ENCODE measurements at regions not wholly inside any gene's neighbourhood (a gene's known extent, or its start where the extent isn't known, plus 50 kb on each side); places are given as distances from the start of the nearest gene placed in this dataset.

GRCh38 chr1:222283147-222283768 is 264.6 kb downstream of the HHIPL2 start:
- Histone ChIP-seq H3K9me3 (ENCODE audit: insufficient read depth, low read depth, low read length) (peaks cover 3% of the 10 kb centered on the region), H3K4me3 (ENCODE audit: insufficient read depth, low read depth, low read length) (no peak overlapping the region), H3K4me1 (ENCODE audit: insufficient read depth, low read length) (no peaks in the 10 kb centered on the region), H3K9ac (ENCODE audit: low read length) (no peak overlapping the region), H3K36me3 (ENCODE audit: insufficient read depth, low read length) (no peaks in the 10 kb centered on the region), H3K27ac (ENCODE audit: low read depth, low read length) (no peak overlapping the region), H2AFZ (ENCODE audit: low read depth, low read length) (no peak overlapping the region), H4K20me1 (ENCODE audit: insufficient read depth, low read length) (no peaks in the 10 kb centered on the region), H3K27me3 (ENCODE audit: insufficient read depth, low read length) (peaks cover 2% of the 10 kb centered on the region), H3K79me2 (ENCODE audit: insufficient read depth, low read length) (no peaks in the 10 kb centered on the region), H3K4me2 (ENCODE audit: low read length) (no peak overlapping the region)
- peaks cover 6% of the 10 kb centered on the region for H3K27me3 Mint-ChIP-seq (ENCODE audit: low read depth, unreplicated experiment)
- H3K9me3 Mint-ChIP-seq (ENCODE audit: unreplicated experiment) = no peaks in the 10 kb centered on the region
- no peak overlapping the region for H3K4me3 Mint-ChIP-seq (ENCODE audit: unreplicated experiment)
- H3K27ac Mint-ChIP-seq (ENCODE audit: unreplicated experiment) = peak overlapping the region; percentile 88
- peaks cover 15% of the 10 kb centered on the region for H3K4me1 Mint-ChIP-seq (ENCODE audit: low read depth, unreplicated experiment)
- H3K36me3 Mint-ChIP-seq (ENCODE audit: low read depth, unreplicated experiment) = no peaks in the 10 kb centered on the region
- no peak for TF ChIP-seq CTCF (IDR thresholded peaks at IDR 0.05; ENCODE audit: insufficient read depth, low read depth, low read length)
- DNase-seq (ENCODE audit: low read depth) (peak; percentile 38), FAIRE-seq (no peak)

GRCh38 chr1:222279591-222279990 is 268.3 kb downstream of the HHIPL2 start:
- no peak for FAIRE-seq
- Mint-ChIP-seq H3K36me3 (ENCODE audit: low read depth, unreplicated experiment) (no peaks in the 10 kb centered on the region), H3K27ac (ENCODE audit: unreplicated experiment) (no peak overlapping the region), H3K4me3 (ENCODE audit: unreplicated experiment) (no peak overlapping the region), H3K9me3 (ENCODE audit: unreplicated experiment) (peaks cover 1% of the 10 kb centered on the region), H3K27me3 (ENCODE audit: low read depth, unreplicated experiment) (no peaks in the 10 kb centered on the region), H3K4me1 (ENCODE audit: low read depth, unreplicated experiment) (peaks cover 7% of the 10 kb centered on the region)
- H4K20me1 ChIP-seq (ENCODE audit: insufficient read depth, low read length) = no peaks in the 10 kb centered on the region
- H3K79me2 ChIP-seq (ENCODE audit: insufficient read depth, low read length) = no peaks in the 10 kb centered on the region
- H3K4me1 ChIP-seq (ENCODE audit: insufficient read depth, low read length) = no peaks in the 10 kb centered on the region
- H3K27ac ChIP-seq (ENCODE audit: low read depth, low read length) = no peak overlapping the region
- no peaks in the 10 kb centered on the region for H3K27me3 ChIP-seq (ENCODE audit: insufficient read depth, low read length)
- no peak for DNase-seq (ENCODE audit: low read depth)
- no peak overlapping the region for H3K9ac ChIP-seq (ENCODE audit: low read length)
- no peak overlapping the region for H2AFZ ChIP-seq (ENCODE audit: low read depth, low read length)
- TF ChIP-seq EZH2 (IDR thresholded peaks at IDR 0.05; ENCODE audit: insufficient read depth, low read length) (no peak), CTCF (IDR thresholded peaks at IDR 0.05; ENCODE audit: insufficient read depth, low read depth, low read length) (no peak)
- H3K4me3 ChIP-seq (ENCODE audit: insufficient read depth, low read depth, low read length) = no peak overlapping the region
- peaks cover 3% of the 10 kb centered on the region for H3K9me3 ChIP-seq (ENCODE audit: insufficient read depth, low read depth, low read length)
- H3K4me2 ChIP-seq (ENCODE audit: low read length) = no peak overlapping the region
- H3K36me3 ChIP-seq (ENCODE audit: insufficient read depth, low read length) = no peaks in the 10 kb centered on the region

GRCh38 chr1:222278501-222278900 is 269.4 kb downstream of the HHIPL2 start:
- Mint-ChIP-seq H3K9me3 (ENCODE audit: unreplicated experiment) (peaks cover 1% of the 10 kb centered on the region), H3K4me3 (ENCODE audit: unreplicated experiment) (no peak overlapping the region), H3K27ac (ENCODE audit: unreplicated experiment) (no peak overlapping the region), H3K4me1 (ENCODE audit: low read depth, unreplicated experiment) (peaks cover 4% of the 10 kb centered on the region), H3K27me3 (ENCODE audit: low read depth, unreplicated experiment) (no peaks in the 10 kb centered on the region), H3K36me3 (ENCODE audit: low read depth, unreplicated experiment) (no peaks in the 10 kb centered on the region)
- peaks cover 3% of the 10 kb centered on the region for H3K9me3 ChIP-seq (ENCODE audit: insufficient read depth, low read depth, low read length)
- no peak for TF ChIP-seq CTCF (IDR thresholded peaks at IDR 0.05; ENCODE audit: insufficient read depth, low read depth, low read length)
- no peak for TF ChIP-seq EZH2 (IDR thresholded peaks at IDR 0.05; ENCODE audit: insufficient read depth, low read length)
- H2AFZ ChIP-seq (ENCODE audit: low read depth, low read length) = no peak overlapping the region
- no peak overlapping the region for H3K27ac ChIP-seq (ENCODE audit: low read depth, low read length)
- DNase-seq (ENCODE audit: low read depth) (no peak), FAIRE-seq (no peak)
- no peaks in the 10 kb centered on the region for H3K79me2 ChIP-seq (ENCODE audit: insufficient read depth, low read length)
- no peaks in the 10 kb centered on the region for H3K4me1 ChIP-seq (ENCODE audit: insufficient read depth, low read length)
- no peak overlapping the region for H3K4me3 ChIP-seq (ENCODE audit: insufficient read depth, low read depth, low read length)
- no peaks in the 10 kb centered on the region for H4K20me1 ChIP-seq (ENCODE audit: insufficient read depth, low read length)
- no peak overlapping the region for H3K4me2 ChIP-seq (ENCODE audit: low read length)
- H3K36me3 ChIP-seq (ENCODE audit: insufficient read depth, low read length) = no peaks in the 10 kb centered on the region
- H3K9ac ChIP-seq (ENCODE audit: low read length) = no peak overlapping the region
- H3K27me3 ChIP-seq (ENCODE audit: insufficient read depth, low read length) = peaks cover 2% of the 10 kb centered on the region
